GM12891 (cell line): ENCODE measurements at regions not wholly inside any gene's neighbourhood (a gene's known extent, or its start where the extent isn't known, plus 50 kb on each side); places are given as distances from the start of the nearest gene placed in this dataset.
"Not testable (repeated sequence)": the region's sequence is repeated elsewhere in the genome, so short reads cannot be mapped to it uniquely, and the experiment has no call there.

ENCODE experiments used
- DNase-seq: peaks from one replicate; pipeline ENCODE4 v3.0.0; 2011; ENCODE audit warnings: low spot score; ENCODE audit not compliant: insufficient read length
- FAIRE-seq: peaks from 2 replicates; lab custom pipeline; 2011; peaks lifted over from hg19 to GRCh38; lab: Jason Lieb, UNC
- PAX5 ChIP-seq: IDR thresholded peaks from 2 replicates; pipeline ENCODE4 v1.6.1; 2011; ENCODE audit warnings: low read length, moderate library complexity, mild to moderate bottlenecking; ENCODE audit not compliant: insufficient read depth, severe bottlenecking
- POLR2A ChIP-seq: IDR thresholded peaks from 2 replicates; pipeline ENCODE4 v1.6.1; 2011; ENCODE audit warnings: low read depth, low read length, control low read depth
- POLR2AphosphoS5 ChIP-seq: IDR thresholded peaks from 2 replicates; pipeline ENCODE4 v1.6.1; 2011; ENCODE audit warnings: low read depth, low read length, control low read depth
- POU2F2 ChIP-seq: IDR thresholded peaks from 2 replicates; pipeline ENCODE4 v1.6.1; 2011; ENCODE audit warnings: low read depth, mild to moderate bottlenecking, control low read depth, low read length, moderate library complexity
- SPI1 ChIP-seq: IDR thresholded peaks from 2 replicates; pipeline ENCODE4 v1.6.1; 2011; ENCODE audit warnings: low read depth, low read length, control low read depth
- TAF1 ChIP-seq: IDR thresholded peaks from 2 replicates; pipeline ENCODE4 v1.6.1; 2011; ENCODE audit warnings: low read depth, low read length, control low read depth

GRCh38 chr12:102321305-102322082 lies 123.9 kb upstream of the PMCH start:
- FAIRE-seq (no peak), DNase-seq (no peak)
- no peak for TF ChIP-seq TAF1
- TF ChIP-seq POU2F2 = no peak
- TF ChIP-seq POLR2AphosphoS5 = no peak
- TF ChIP-seq POLR2A = no peak
- TF ChIP-seq SPI1 = no peak
- no peak for TF ChIP-seq PAX5

GRCh38 chr12:102317155-102317554 lies 119.5 kb upstream of the PMCH start:
- TF ChIP-seq PAX5 (no peak), SPI1 (no peak), POLR2AphosphoS5 (no peak), POLR2A (no peak), TAF1 (no peak), POU2F2 (no peak)
- no peak for DNase-seq
- no peak for FAIRE-seq

- DNase-seq = no peak
- FAIRE-seq = no peak
- TF ChIP-seq POLR2A (no peak), POU2F2 (no peak), POLR2AphosphoS5 (no peak), TAF1 (no peak), SPI1 (no peak), PAX5 (no peak)
These were observed 119.1 kb upstream of the PMCH start for GRCh38 chr12:102316723-102317122.

- no peak for TF ChIP-seq SPI1
- TF ChIP-seq POU2F2 = no peak
- TF ChIP-seq TAF1 = no peak
- TF ChIP-seq POLR2A = no peak
- TF ChIP-seq POLR2AphosphoS5 = no peak
- TF ChIP-seq PAX5 = no peak
- FAIRE-seq = no peak
- no peak for DNase-seq
These were observed 117.2 kb upstream of the PMCH start for GRCh38 chr12:102314821-102315220.

GRCh38 chr12:102313116-102313971 lies 115.7 kb upstream of the PMCH start:
- not testable (repeated sequence) for FAIRE-seq, DNase-seq

GRCh38 chr12:102305486-102305885 lies 107.9 kb upstream of the PMCH start:
- DNase-seq (no peak), FAIRE-seq (no peak)
- no peak for TF ChIP-seq POU2F2
- TF ChIP-seq POLR2A = no peak
- TF ChIP-seq TAF1 = no peak

- not testable (repeated sequence) for FAIRE-seq, DNase-seq
These were observed 107.0 kb upstream of the PMCH start for GRCh38 chr12:102304667-102305066.

GRCh38 chr12:102302553-102302952 lies 104.9 kb upstream of the PMCH start:
- TF ChIP-seq SPI1 = no peak
- TF ChIP-seq POLR2A = no peak
- no peak for TF ChIP-seq POU2F2
- TF ChIP-seq TAF1 = no peak
- TF ChIP-seq POLR2AphosphoS5 = no peak
- no peak for TF ChIP-seq PAX5
- DNase-seq = no peak
- no peak for FAIRE-seq

GRCh38 chr12:102301547-102301946 lies 103.9 kb upstream of the PMCH start:
- DNase-seq (no peak), FAIRE-seq (no peak)
- TF ChIP-seq SPI1 (no peak), POLR2A (no peak), POU2F2 (no peak), POLR2AphosphoS5 (no peak), PAX5 (no peak), TAF1 (no peak)

GRCh38 chr12:102300824-102301461 lies 103.3 kb upstream of the PMCH start:
- peak; percentile 90 for FAIRE-seq

More at GRCh38 chr12:102300824-102301461, 103.3 kb upstream of the PMCH start:
- no peak for DNase-seq
- TF ChIP-seq SPI1 (no peak), POU2F2 (no peak), POLR2AphosphoS5 (no peak), POLR2A (no peak), PAX5 (no peak), TAF1 (no peak)
